ENCODE measurements at regions not wholly inside any gene's neighbourhood (a gene's known extent, or its start where the extent isn't known, plus 50 kb on each side); places are given as distances from the start of the nearest gene placed in this dataset.

DNA sequence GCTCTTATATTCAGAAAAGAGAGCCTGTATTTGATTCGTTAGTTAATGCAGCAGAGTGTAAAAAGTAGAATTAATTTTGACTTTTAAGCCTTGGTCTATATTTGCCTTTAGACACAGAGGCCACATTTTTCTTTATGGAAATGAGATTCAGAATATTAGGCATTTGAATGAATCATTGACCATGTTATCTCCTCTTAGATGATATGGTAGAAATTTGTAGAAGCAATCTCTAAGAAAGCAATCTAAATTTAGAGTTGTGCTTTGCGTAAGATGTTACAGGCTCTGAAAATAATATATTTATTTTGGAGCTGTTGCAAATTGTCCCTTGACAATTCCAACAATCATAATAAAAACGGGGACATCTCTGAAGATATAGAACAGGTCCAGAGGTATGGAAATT is 68.3 kb upstream of the ST6GAL2 start:
- intact Hi-C loops (cut with micrococcal nuclease; ENCODE audit: unreplicated experiment), result no loop called here
- DNase-seq, result no peak
- POLR2A ChIA-PET (ENCODE audit: unreplicated experiment), result no interaction called here
- 0 out of 2 replicates have a peak, but pooled peaks cover 3% of the 10 kb centered on the region for H3K27me3 ChIP-seq (ENCODE audit: insufficient read depth, low read depth)
- H3K9me3 ChIP-seq (ENCODE audit: insufficient read depth, low read depth), result no peaks in the 10 kb centered on the region
- no peaks in the 10 kb centered on the region for H3K79me2 ChIP-seq (ENCODE audit: low read depth)
- no peak overlapping the region for H3K27ac ChIP-seq
- H3K36me3 ChIP-seq (ENCODE audit: low read depth), result no peaks in the 10 kb centered on the region
- no peak overlapping the region for H3K4me2 ChIP-seq
- no peaks in the 10 kb centered on the region for H3K9me2 ChIP-seq (ENCODE audit: insufficient read depth)
- no peak overlapping the region for H3K4me3 ChIP-seq
- no peaks in the 10 kb centered on the region for H3K4me1 ChIP-seq (replicated peaks; ENCODE audit: insufficient read depth)
- no peaks in the 10 kb centered on the region for H4K20me1 ChIP-seq (ENCODE audit: insufficient read depth)
- CTCF ChIA-PET, result no interaction called here
- TF ChIP-seq, protein P1, sequence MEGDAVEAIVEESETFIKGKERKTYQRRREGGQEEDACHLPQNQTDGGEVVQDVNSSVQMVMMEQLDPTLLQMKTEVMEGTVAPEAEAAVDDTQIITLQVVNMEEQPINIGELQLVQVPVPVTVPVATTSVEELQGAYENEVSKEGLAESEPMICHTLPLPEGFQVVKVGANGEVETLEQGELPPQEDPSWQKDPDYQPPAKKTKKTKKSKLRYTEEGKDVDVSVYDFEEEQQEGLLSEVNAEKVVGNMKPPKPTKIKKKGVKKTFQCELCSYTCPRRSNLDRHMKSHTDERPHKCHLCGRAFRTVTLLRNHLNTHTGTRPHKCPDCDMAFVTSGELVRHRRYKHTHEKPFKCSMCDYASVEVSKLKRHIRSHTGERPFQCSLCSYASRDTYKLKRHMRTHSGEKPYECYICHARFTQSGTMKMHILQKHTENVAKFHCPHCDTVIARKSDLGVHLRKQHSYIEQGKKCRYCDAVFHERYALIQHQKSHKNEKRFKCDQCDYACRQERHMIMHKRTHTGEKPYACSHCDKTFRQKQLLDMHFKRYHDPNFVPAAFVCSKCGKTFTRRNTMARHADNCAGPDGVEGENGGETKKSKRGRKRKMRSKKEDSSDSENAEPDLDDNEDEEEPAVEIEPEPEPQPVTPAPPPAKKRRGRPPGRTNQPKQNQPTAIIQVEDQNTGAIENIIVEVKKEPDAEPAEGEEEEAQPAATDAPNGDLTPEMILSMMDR (conservative IDR thresholded peaks at IDR 0.05), result no peak
- TF ChIP-seq EZH2 (IDR thresholded peaks at IDR 0.05; ENCODE audit: low read depth), result no peak
- no peak overlapping the region for H2AFZ ChIP-seq
- BruUV-seq (replicated peaks), result no TSS peak
- no peaks in the 10 kb centered on the region for H3F3A ChIP-seq (ENCODE audit: insufficient read depth, low read depth)

DNA sequence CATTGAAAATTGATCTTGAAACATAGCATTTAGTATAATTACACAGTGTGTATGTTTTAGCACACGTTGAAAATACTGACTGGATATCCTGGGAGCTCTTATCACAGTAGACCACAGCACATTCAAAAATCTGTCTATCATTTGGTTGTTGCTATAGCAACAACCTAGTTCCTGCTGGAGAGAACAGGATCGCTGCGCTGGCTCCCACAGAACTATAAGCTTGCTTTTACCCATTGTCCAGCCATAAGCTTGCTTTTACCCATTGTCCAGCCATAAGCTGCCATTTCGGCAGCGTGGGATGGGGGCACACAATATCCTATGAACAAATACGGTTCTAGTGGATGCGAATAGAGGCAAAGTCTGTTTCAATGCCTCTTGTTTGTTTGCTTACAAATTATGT is 70.4 kb upstream of the ST6GAL2 start:
- Histone ChIP-seq H3K9me3 (ENCODE audit: insufficient read depth, low read depth) (no peaks in the 10 kb centered on the region), H4K20me1 (ENCODE audit: insufficient read depth) (no peaks in the 10 kb centered on the region), H2AFZ (no peak overlapping the region), H3K9me2 (ENCODE audit: insufficient read depth) (no peaks in the 10 kb centered on the region), H3F3A (ENCODE audit: insufficient read depth, low read depth) (no peaks in the 10 kb centered on the region), H3K27ac (no peak overlapping the region), H3K27me3 (ENCODE audit: insufficient read depth, low read depth) (0 out of 2 replicates have a peak, but pooled peaks cover 3% of the 10 kb centered on the region), H3K4me1 (replicated peaks; ENCODE audit: insufficient read depth) (no peaks in the 10 kb centered on the region), H3K4me2 (no peak overlapping the region), H3K4me3 (no peak overlapping the region), H3K79me2 (ENCODE audit: low read depth) (no peaks in the 10 kb centered on the region), H3K36me3 (ENCODE audit: low read depth) (no peaks in the 10 kb centered on the region)
- no peak for DNase-seq
- ChIA-PET CTCF (no interaction called here), POLR2A (ENCODE audit: unreplicated experiment) (no interaction called here)
- BruUV-seq (replicated peaks), result no TSS peak
- intact Hi-C loops (cut with micrococcal nuclease; ENCODE audit: unreplicated experiment), result no loop called here
- no peak for TF ChIP-seq EZH2 (IDR thresholded peaks at IDR 0.05; ENCODE audit: low read depth)
- TF ChIP-seq, protein P1 (conservative IDR thresholded peaks at IDR 0.05), result no peak

DNA sequence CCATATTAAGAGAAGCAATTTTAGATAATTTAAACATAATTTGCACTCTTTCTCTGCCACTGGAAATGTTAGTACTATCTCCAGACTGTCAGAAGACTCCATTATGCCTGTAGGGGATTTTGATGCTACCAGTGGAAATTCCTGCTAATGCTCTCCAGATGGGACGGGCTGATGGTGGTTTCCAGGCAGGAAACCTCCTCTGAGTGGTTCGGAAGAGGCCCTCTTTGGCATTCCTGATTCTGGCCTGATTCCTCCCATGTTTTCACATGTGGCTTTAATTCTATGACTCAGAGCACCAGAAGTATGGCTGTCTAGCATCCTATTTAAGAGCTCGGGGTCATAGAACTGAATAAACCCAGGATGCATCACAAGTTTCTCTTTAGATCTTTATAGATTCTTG is 70.9 kb upstream of the ST6GAL2 start:
- CTCF ChIA-PET, result no interaction called here
- POLR2A ChIA-PET (ENCODE audit: unreplicated experiment), result no interaction called here
- Histone ChIP-seq H2AFZ (no peak overlapping the region), H3K36me3 (ENCODE audit: low read depth) (no peaks in the 10 kb centered on the region), H3K79me2 (ENCODE audit: low read depth) (no peaks in the 10 kb centered on the region), H3K9me2 (ENCODE audit: insufficient read depth) (no peaks in the 10 kb centered on the region), H3K4me2 (no peak overlapping the region), H3K9me3 (ENCODE audit: insufficient read depth, low read depth) (no peaks in the 10 kb centered on the region), H4K20me1 (ENCODE audit: insufficient read depth) (no peaks in the 10 kb centered on the region), H3F3A (ENCODE audit: insufficient read depth, low read depth) (no peaks in the 10 kb centered on the region), H3K4me3 (no peak overlapping the region), H3K27ac (no peak overlapping the region), H3K4me1 (replicated peaks; ENCODE audit: insufficient read depth) (no peaks in the 10 kb centered on the region), H3K27me3 (ENCODE audit: insufficient read depth, low read depth) (0 out of 2 replicates have a peak, but pooled peaks cover 3% of the 10 kb centered on the region)
- no peak for TF ChIP-seq EZH2 (IDR thresholded peaks at IDR 0.05; ENCODE audit: low read depth)
- TF ChIP-seq, protein P1 (conservative IDR thresholded peaks at IDR 0.05), result no peak
- no TSS peak for BruUV-seq (replicated peaks)
- intact Hi-C loops (cut with micrococcal nuclease; ENCODE audit: unreplicated experiment), result no loop called here
- no peak for DNase-seq
